WTC11 (cell line): ENCODE measurements at regions not wholly inside any gene's neighbourhood (a gene's known extent, or its start where the extent isn't known, plus 50 kb on each side); places are given as distances from the start of the nearest gene placed in this dataset.

Experiments
- ATAC-seq: fragments of 200-7000 bp; cut with Tn5 transposase; 2 replicates; pipeline ENCODE4 v1.10.0; 2021; ENCODE audit warnings: mild to moderate bottlenecking, moderate library complexity
- CTCF ChIA-PET: fragments of 300-600 bp; sonication (Branson Sonifier 250); formaldehyde crosslinking; loops from one replicate; lab custom pipeline; 2021; ENCODE audit warnings: antibody characterized with exemption; lab: Charles Lee
- POLR2A ChIA-PET: fragments of 350-600 bp; sonication (Branson Sonifier 250); formaldehyde crosslinking; loops from one replicate; lab custom pipeline; 2021; ENCODE audit warnings: antibody characterized with exemption; lab: Charles Lee
- DNase-seq: peaks from one replicate; pipeline ENCODE4 v3.0.0; 2021; ENCODE audit warnings: low spot score
- H3K27ac Mint-ChIP-seq: 2 replicates; pipeline ENCODE4 v1.8.0; 2021; ENCODE audit warnings: mixed read lengths
- H3K27me3 Mint-ChIP-seq: 2 replicates; pipeline ENCODE4 v1.8.0; 2021; ENCODE audit warnings: low read depth, mild to moderate bottlenecking, moderate library complexity, mixed read lengths
- H3K36me3 Mint-ChIP-seq: 2 replicates; pipeline ENCODE4 v1.8.0; 2021; ENCODE audit warnings: mixed read lengths
- H3K4me1 Mint-ChIP-seq: 2 replicates; pipeline ENCODE4 v1.8.0; 2022; ENCODE audit warnings: mixed read lengths
- H3K4me3 Mint-ChIP-seq: 2 replicates; pipeline ENCODE4 v1.8.0; 2021; ENCODE audit warnings: mild to moderate bottlenecking, moderate library complexity, mixed read lengths
- H3K9me3 Mint-ChIP-seq: 2 replicates; pipeline ENCODE4 v1.8.0; 2021; ENCODE audit warnings: mixed read lengths
- ARID4B ChIP-seq: sonication (generic); formaldehyde crosslinking; IDR thresholded peaks from 2 replicates; pipeline ENCODE4 v1.8.0; 2023; ENCODE audit warnings: missing genetic modification reagents, mild to moderate bottlenecking, borderline replicate concordance
- ATF1 ChIP-seq: sonication (generic); formaldehyde crosslinking; IDR thresholded peaks from 2 replicates; pipeline ENCODE4 v1.8.1; 2023; ENCODE audit warnings: mild to moderate bottlenecking, moderate library complexity, missing genetic modification reagents
- ATF3 ChIP-seq: sonication (generic); formaldehyde crosslinking; conservative IDR thresholded peaks from 2 replicates; pipeline ENCODE4 v1.8.1; 2022; ENCODE audit warnings: mild to moderate bottlenecking, missing genetic modification reagents
- CDX4 ChIP-seq: fragments of 250-450 bp; sonication (Bioruptor Pico); IDR thresholded peaks from 2 replicates; pipeline ENCODE4 v1.9.0; 2021; ENCODE audit warnings: moderate library complexity, mild to moderate bottlenecking, inconsistent platforms, borderline replicate concordance
- E2F4 ChIP-seq: sonication (generic); formaldehyde crosslinking; IDR thresholded peaks from 2 replicates; pipeline ENCODE4 v1.8.1; 2022; ENCODE audit warnings: low read depth, mild to moderate bottlenecking, moderate library complexity, missing genetic modification reagents, borderline replicate concordance
- EMX1 ChIP-seq: fragments of 250-450 bp; sonication (Bioruptor Pico); IDR thresholded peaks from 2 replicates; pipeline ENCODE4 v1.8.0; 2021; ENCODE audit warnings: mild to moderate bottlenecking
- ESRRA ChIP-seq: sonication (generic); formaldehyde crosslinking; IDR thresholded peaks from 2 replicates; pipeline ENCODE4 v1.8.1; 2022; ENCODE audit warnings: mild to moderate bottlenecking, missing genetic modification reagents, borderline replicate concordance
- FOXK1 ChIP-seq: sonication (generic); formaldehyde crosslinking; IDR thresholded peaks from 2 replicates; pipeline ENCODE4 v1.8.0; 2022; ENCODE audit warnings: mild to moderate bottlenecking, moderate library complexity, missing genetic modification reagents
- GABPB1 ChIP-seq: sonication (generic); formaldehyde crosslinking; IDR thresholded peaks from 2 replicates; pipeline ENCODE4 v1.8.1; 2023; ENCODE audit warnings: mild to moderate bottlenecking, missing genetic modification reagents
- HMGA2 ChIP-seq: fragments of 250-450 bp; sonication (Bioruptor Pico); IDR thresholded peaks from 2 replicates; pipeline ENCODE4 v1.4.0; 2021; ENCODE audit warnings: mild to moderate bottlenecking, moderate library complexity
- IRF2 ChIP-seq: sonication (generic); formaldehyde crosslinking; IDR thresholded peaks from 2 replicates; pipeline ENCODE4 v1.8.0; 2022; ENCODE audit warnings: low read depth, missing genetic modification reagents, borderline replicate concordance
- NFATC4 ChIP-seq: fragments of 250-450 bp; sonication (Bioruptor Pico); IDR thresholded peaks from 2 replicates; pipeline ENCODE4 v1.9.0; 2021; ENCODE audit warnings: mild to moderate bottlenecking
- NR1H2 ChIP-seq: sonication (generic); formaldehyde crosslinking; IDR thresholded peaks from 2 replicates; pipeline ENCODE4 v1.9.0; 2021; ENCODE audit warnings: mild to moderate bottlenecking, moderate library complexity, missing genetic modification reagents
- SMAD3 ChIP-seq: sonication (generic); formaldehyde crosslinking; IDR thresholded peaks from 2 replicates; pipeline ENCODE4 v1.8.0; 2022; ENCODE audit warnings: missing genetic modification reagents, mild to moderate bottlenecking, borderline replicate concordance
- SOX15 ChIP-seq: fragments of 250-450 bp; sonication (Bioruptor Pico); IDR thresholded peaks from 2 replicates; pipeline ENCODE4 v1.9.0; 2021; ENCODE audit warnings: mild to moderate bottlenecking
- TCF7 ChIP-seq: sonication (generic); formaldehyde crosslinking; IDR thresholded peaks from 2 replicates; pipeline ENCODE4 v1.8.0; 2022; ENCODE audit warnings: mild to moderate bottlenecking, low read depth, missing genetic modification reagents, moderate library complexity
- ZMAT4 ChIP-seq: fragments of 250-450 bp; sonication (Bioruptor Pico); IDR thresholded peaks from 2 replicates; pipeline ENCODE4 v1.9.0; 2021; ENCODE audit warnings: mild to moderate bottlenecking
- ZNF425 ChIP-seq: fragments of 250-450 bp; sonication (Bioruptor Pico); conservative IDR thresholded peaks from 2 replicates; pipeline ENCODE4 v1.9.0; 2021; ENCODE audit warnings: mild to moderate bottlenecking
- ZSCAN18 ChIP-seq: fragments of 250-450 bp; sonication (Bioruptor Pico); IDR thresholded peaks from 2 replicates; pipeline ENCODE4 v2.1.2; 2022; ENCODE audit warnings: mild to moderate bottlenecking, moderate library complexity
- TF ChIP-seq, protein P1 (sequence below): sonication (generic); formaldehyde crosslinking; IDR thresholded peaks from 2 replicates; pipeline ENCODE4 v1.8.1; 2023; ENCODE audit warnings: mild to moderate bottlenecking, missing genetic modification reagents, moderate library complexity
- TF ChIP-seq, protein P2 (sequence below): sonication (generic); formaldehyde crosslinking; IDR thresholded peaks from 2 replicates; pipeline ENCODE4 v1.8.1; 2022; ENCODE audit warnings: missing genetic modification reagents, borderline replicate concordance

DNA sequence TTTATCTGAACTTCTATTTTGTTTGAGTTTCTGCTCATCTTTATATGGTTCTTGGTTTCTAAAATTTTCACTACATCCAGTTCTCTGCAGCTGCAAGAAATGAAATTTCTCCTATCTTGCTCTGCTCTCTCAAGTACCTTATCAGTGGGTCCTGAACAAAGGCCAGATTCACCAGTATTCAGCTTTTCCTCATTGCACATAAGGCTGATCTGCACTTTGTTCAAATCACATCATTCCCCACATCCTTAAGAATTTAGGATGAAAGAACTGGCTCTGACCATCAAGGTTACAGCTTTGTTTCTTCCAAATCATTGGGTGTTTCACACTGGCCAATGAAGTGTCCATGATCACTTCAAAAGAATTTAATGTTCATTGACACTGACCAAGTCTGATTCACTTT lies 211.4 kb downstream of the GRIN2B start:
- Mint-ChIP-seq H3K4me3 (no peak overlapping the region), H3K36me3 (no peaks in the 10 kb centered on the region), H3K9me3 (no peaks in the 10 kb centered on the region), H3K27me3 (peaks cover 22% of the 10 kb centered on the region), H3K27ac (no peak overlapping the region), H3K4me1 (no peaks in the 10 kb centered on the region)
- POLR2A ChIA-PET, result no interaction called here
- no peak for TF ChIP-seq ESRRA (CRISPR knock-in tag)
- TF ChIP-seq NR1H2 (CRISPR knock-in tag), result no peak
- no peak for TF ChIP-seq TCF7 (CRISPR knock-in tag)
- no peak for TF ChIP-seq ATF3
- TF ChIP-seq ATF1 (CRISPR knock-in tag), result no peak
- TF ChIP-seq ZMAT4 (CRISPR knock-in tag), result no peak
- no peak for TF ChIP-seq HMGA2 (CRISPR knock-in tag)
- no peak for TF ChIP-seq EMX1 (CRISPR knock-in tag)
- TF ChIP-seq ARID4B (CRISPR knock-in tag), result no peak
- no peak for TF ChIP-seq ZSCAN18
- no peak for TF ChIP-seq NFATC4 (CRISPR knock-in tag)
- TF ChIP-seq, protein P1, sequence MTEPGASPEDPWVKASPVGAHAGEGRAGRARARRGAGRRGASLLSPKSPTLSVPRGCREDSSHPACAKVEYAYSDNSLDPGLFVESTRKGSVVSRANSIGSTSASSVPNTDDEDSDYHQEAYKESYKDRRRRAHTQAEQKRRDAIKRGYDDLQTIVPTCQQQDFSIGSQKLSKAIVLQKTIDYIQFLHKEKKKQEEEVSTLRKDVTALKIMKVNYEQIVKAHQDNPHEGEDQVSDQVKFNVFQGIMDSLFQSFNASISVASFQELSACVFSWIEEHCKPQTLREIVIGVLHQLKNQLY (CRISPR knock-in tag), result no peak
- TF ChIP-seq, protein P2, sequence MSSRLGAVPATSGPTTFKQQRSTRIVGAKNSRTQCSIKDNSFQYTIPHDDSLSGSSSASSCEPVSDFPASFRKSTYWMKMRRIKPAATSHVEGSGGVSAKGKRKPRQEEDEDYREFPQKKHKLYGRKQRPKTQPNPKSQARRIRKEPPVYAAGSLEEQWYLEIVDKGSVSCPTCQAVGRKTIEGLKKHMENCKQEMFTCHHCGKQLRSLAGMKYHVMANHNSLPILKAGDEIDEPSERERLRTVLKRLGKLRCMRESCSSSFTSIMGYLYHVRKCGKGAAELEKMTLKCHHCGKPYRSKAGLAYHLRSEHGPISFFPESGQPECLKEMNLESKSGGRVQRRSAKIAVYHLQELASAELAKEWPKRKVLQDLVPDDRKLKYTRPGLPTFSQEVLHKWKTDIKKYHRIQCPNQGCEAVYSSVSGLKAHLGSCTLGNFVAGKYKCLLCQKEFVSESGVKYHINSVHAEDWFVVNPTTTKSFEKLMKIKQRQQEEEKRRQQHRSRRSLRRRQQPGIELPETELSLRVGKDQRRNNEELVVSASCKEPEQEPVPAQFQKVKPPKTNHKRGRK (CRISPR knock-in tag), result no peak
- no peak for TF ChIP-seq GABPB1 (CRISPR knock-in tag)
- TF ChIP-seq SOX15 (CRISPR knock-in tag), result no peak
- CTCF ChIA-PET, result no interaction called here
- ATAC-seq, result no peak
- no peak for DNase-seq

GRCh38 chr12:13769273-13769672 lies 212.1 kb downstream of the GRIN2B start:
- DNase-seq, result no peak
- no peaks in the 10 kb centered on the region for H3K9me3 Mint-ChIP-seq
- no peak overlapping the region for H3K4me3 Mint-ChIP-seq
- H3K27me3 Mint-ChIP-seq, result peaks cover 15% of the 10 kb centered on the region
- POLR2A ChIA-PET, result no interaction called here
- no peak for ATAC-seq
- no peaks in the 10 kb centered on the region for H3K4me1 Mint-ChIP-seq
- H3K36me3 Mint-ChIP-seq, result no peaks in the 10 kb centered on the region
- CTCF ChIA-PET, result interaction anchor here (1.0 kb wide), 1 partner anchor 213 kb away, joined by 4 read pairs; no protein-coding TSS in a partner anchor
- H3K27ac Mint-ChIP-seq, result no peak overlapping the region
- no peak for TF ChIP-seq SMAD3 (CRISPR knock-in tag)
- TF ChIP-seq ZNF425, result no peak
- no peak for TF ChIP-seq IRF2 (CRISPR knock-in tag)
- TF ChIP-seq E2F4 (CRISPR knock-in tag), result no peak
- TF ChIP-seq FOXK1 (CRISPR knock-in tag), result no peak
- no peak for TF ChIP-seq CDX4
